ENCODE measurements at regions not wholly inside any gene's neighbourhood (a gene's known extent, or its start where the extent isn't known, plus 50 kb on each side); places are given as distances from the start of the nearest gene placed in this dataset.

DNA sequence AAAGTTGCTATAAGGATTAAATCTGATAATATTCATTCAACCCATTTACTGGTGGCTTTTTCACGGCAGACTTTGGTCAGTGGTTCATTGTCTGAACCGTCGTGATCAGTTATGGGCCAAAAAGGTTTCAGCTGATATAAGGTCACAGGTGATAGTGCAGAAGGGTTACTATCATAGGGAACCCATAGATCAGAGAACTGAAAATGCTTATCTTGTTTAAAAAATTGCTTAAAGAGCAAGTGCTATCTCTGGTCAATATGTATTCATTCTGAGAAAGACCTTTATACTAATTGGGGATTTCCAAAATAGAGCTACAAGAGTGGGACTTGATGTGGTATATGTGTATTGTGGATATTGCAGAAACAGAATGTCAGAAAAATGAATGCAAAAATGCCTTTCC, 147.8 kb upstream of the SEMA3E start:
- H3K9me3 ChIP-seq (replicated peaks; ENCODE audit: low read length), result no peaks in the 10 kb centered on the region
- no peaks in the 10 kb centered on the region for H3K4me1 ChIP-seq (ENCODE audit: control insufficient read depth, insufficient read depth, low read length)
- no peak overlapping the region for H3K4me3 ChIP-seq (ENCODE audit: low read length)
- H3K36me3 ChIP-seq (ENCODE audit: insufficient read depth, low read length), result no peaks in the 10 kb centered on the region
- H3K27me3 ChIP-seq (ENCODE audit: control insufficient read depth, insufficient read depth, low read length), result peaks cover 3% of the 10 kb centered on the region
- H3K9ac ChIP-seq (ENCODE audit: low read depth, low read length), result no peak overlapping the region
- H3K4me2 ChIP-seq (ENCODE audit: low read length), result no peak overlapping the region

DNA sequence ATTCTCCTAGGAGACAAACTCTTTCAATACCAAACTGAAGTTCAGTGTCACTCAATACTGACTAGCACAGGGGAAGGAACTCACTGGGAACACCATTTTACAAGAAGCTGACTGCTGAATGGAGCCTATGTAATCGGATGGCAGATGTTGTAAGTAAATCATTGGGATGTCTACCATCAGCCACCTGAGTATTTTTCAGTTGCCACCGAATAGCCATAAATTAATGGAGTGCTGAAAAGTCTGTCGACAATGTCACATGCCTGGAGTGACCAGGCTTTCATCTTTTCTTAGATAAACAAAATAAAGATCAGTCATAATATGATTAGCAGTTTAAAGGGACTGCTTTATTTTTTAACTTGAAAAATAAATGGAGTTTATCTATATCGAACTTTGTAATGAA, 145.9 kb upstream of the SEMA3E start:
- H3K4me3 ChIP-seq (ENCODE audit: low read length), result no peak overlapping the region
- no peak overlapping the region for H3K9ac ChIP-seq (ENCODE audit: low read depth, low read length)
- no peak overlapping the region for H3K4me2 ChIP-seq (ENCODE audit: low read length)
- no peaks in the 10 kb centered on the region for H3K36me3 ChIP-seq (ENCODE audit: insufficient read depth, low read length)
- H3K27me3 ChIP-seq (ENCODE audit: control insufficient read depth, insufficient read depth, low read length), result peaks cover 3% of the 10 kb centered on the region
- H3K4me1 ChIP-seq (ENCODE audit: control insufficient read depth, insufficient read depth, low read length), result no peaks in the 10 kb centered on the region
- H3K9me3 ChIP-seq (replicated peaks; ENCODE audit: low read length), result no peaks in the 10 kb centered on the region

DNA sequence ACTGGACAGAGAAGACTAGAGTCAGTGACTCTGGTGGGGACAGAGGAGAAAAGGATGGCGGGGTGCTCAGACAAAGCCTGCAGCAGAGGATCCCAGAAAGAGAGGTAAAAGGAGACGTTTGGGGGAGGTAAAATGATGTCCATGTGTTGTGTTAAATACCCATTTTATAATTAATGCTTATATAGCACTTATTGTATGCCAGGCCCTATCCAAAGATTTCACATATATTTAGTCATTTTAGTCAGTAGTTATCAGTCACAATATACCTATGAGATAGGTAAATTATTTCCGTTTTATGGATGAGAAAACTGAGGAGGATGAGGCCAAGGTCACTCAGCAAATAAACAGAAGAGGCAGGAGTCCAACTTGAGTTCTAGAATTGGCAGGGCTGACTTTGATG, 144.6 kb upstream of the SEMA3E start:
- H3K27me3 ChIP-seq (ENCODE audit: control insufficient read depth, insufficient read depth, low read length), result peaks cover 3% of the 10 kb centered on the region
- H3K4me1 ChIP-seq (ENCODE audit: control insufficient read depth, insufficient read depth, low read length), result no peaks in the 10 kb centered on the region
- H3K9me3 ChIP-seq (replicated peaks; ENCODE audit: low read length), result no peaks in the 10 kb centered on the region

DNA sequence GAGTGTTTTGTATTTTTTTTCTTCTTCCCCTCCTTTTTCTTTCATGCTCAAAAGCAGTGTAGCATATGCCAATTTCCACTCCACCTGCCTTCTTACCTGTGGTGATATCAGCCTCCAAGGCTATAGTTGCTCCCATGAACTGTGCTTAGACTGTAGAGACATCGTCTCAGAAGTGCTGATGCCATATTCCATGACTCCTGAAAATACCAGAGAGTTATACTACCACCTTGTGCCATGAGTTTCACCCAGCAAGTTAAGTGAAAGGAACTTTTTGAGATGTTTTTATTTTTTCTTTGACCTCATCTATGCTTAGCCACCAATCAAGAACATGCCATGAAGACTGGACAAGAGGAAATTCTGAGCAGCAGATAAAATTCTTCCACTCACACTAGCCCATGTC, 142.8 kb upstream of the SEMA3E start:
- Histone ChIP-seq H3K27me3 (ENCODE audit: control insufficient read depth, insufficient read depth, low read length) (peaks cover 3% of the 10 kb centered on the region), H3K9ac (ENCODE audit: low read depth, low read length) (no peak overlapping the region), H3K4me3 (ENCODE audit: low read length) (no peak overlapping the region), H3K4me1 (ENCODE audit: control insufficient read depth, insufficient read depth, low read length) (no peaks in the 10 kb centered on the region), H3K4me2 (ENCODE audit: low read length) (no peak overlapping the region), H3K9me3 (replicated peaks; ENCODE audit: low read length) (no peaks in the 10 kb centered on the region), H3K36me3 (ENCODE audit: insufficient read depth, low read length) (no peaks in the 10 kb centered on the region)

More for the DNA sequence above, 144.6 kb upstream of the SEMA3E start:
- Histone ChIP-seq H3K9ac (ENCODE audit: low read depth, low read length) (no peak overlapping the region), H3K4me3 (ENCODE audit: low read length) (no peak overlapping the region), H3K4me2 (ENCODE audit: low read length) (no peak overlapping the region), H3K36me3 (ENCODE audit: insufficient read depth, low read length) (no peaks in the 10 kb centered on the region)

DNA sequence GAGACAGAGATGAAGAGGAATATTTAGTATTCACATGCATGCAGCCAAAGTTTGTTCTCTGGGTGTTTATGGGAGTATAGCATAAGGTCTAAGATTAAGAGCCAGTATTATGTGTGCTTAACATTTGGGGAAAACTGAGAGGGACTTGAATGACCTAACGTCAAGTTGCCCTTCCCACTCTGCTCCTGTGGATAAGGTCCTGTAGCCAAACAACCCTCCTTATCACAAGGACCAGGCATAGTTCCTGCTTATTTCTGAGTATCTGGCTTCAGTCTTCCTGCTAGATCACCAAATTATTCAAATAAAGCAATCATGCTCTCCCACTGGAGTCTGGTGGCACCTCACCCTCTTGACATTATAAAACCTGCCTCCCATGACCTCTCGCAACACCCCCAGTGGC, 137.9 kb upstream of the SEMA3E start:
- Histone ChIP-seq H3K9ac (ENCODE audit: low read depth, low read length) (no peak overlapping the region), H3K4me3 (ENCODE audit: low read length) (no peak overlapping the region), H3K4me2 (ENCODE audit: low read length) (no peak overlapping the region), H3K36me3 (ENCODE audit: insufficient read depth, low read length) (no peaks in the 10 kb centered on the region), H3K4me1 (ENCODE audit: control insufficient read depth, insufficient read depth, low read length) (no peaks in the 10 kb centered on the region), H3K27me3 (ENCODE audit: control insufficient read depth, insufficient read depth, low read length) (no peaks in the 10 kb centered on the region), H3K9me3 (replicated peaks; ENCODE audit: low read length) (no peaks in the 10 kb centered on the region)

DNA sequence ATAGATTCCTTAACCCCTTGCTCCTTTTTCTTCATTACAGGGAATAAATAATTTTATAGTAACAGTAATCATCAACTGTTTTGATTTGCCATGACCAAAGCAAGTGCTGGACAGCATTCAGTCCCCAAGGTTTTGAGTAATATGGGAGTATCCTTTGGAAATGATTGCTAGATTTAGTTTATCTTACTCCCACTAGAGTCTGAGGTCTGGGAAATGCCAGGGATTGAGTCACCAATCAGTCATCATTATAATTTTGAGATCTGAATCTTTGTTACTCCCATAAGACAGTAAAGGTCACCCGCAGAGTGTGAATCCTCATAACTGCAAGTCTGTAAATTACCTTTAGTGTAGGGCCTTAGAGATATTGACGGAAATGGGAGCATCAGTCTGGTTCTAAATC, 133.7 kb upstream of the SEMA3E start:
- Histone ChIP-seq H3K27me3 (ENCODE audit: control insufficient read depth, insufficient read depth, low read length) (peaks cover 5% of the 10 kb centered on the region), H3K9me3 (replicated peaks; ENCODE audit: low read length) (no peaks in the 10 kb centered on the region), H3K36me3 (ENCODE audit: insufficient read depth, low read length) (no peaks in the 10 kb centered on the region), H3K4me2 (ENCODE audit: low read length) (no peak overlapping the region), H3K4me1 (ENCODE audit: control insufficient read depth, insufficient read depth, low read length) (no peaks in the 10 kb centered on the region), H3K4me3 (ENCODE audit: low read length) (no peak overlapping the region), H3K9ac (ENCODE audit: low read depth, low read length) (no peak overlapping the region)

DNA sequence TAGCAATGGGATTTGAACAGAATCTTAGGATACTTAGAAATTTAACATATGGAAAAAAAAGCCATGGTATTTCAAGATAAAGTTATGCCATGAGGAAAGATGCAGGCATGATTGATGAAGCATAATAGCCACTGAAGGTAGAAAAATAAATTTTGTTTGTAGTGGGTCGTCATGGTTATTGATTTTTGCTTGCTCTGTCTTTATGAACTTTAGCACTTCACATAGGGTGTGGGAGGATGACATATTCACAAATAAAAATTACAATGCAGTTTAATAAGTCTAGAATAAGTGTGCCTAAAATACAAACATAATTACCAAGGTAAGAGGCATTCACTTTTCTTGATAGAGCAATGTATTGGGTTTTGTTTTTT, 129.1 kb upstream of the SEMA3E start:
- H3K4me3 ChIP-seq (ENCODE audit: low read length), result no peak overlapping the region
- H3K9ac ChIP-seq (ENCODE audit: low read depth, low read length), result no peak overlapping the region
- H3K9me3 ChIP-seq (replicated peaks; ENCODE audit: low read length), result no peaks in the 10 kb centered on the region
- no peaks in the 10 kb centered on the region for H3K4me1 ChIP-seq (ENCODE audit: control insufficient read depth, insufficient read depth, low read length)
- H3K27me3 ChIP-seq (ENCODE audit: control insufficient read depth, insufficient read depth, low read length), result peaks cover 5% of the 10 kb centered on the region
- no peaks in the 10 kb centered on the region for H3K36me3 ChIP-seq (ENCODE audit: insufficient read depth, low read length)
- H3K4me2 ChIP-seq (ENCODE audit: low read length), result no peak overlapping the region

DNA sequence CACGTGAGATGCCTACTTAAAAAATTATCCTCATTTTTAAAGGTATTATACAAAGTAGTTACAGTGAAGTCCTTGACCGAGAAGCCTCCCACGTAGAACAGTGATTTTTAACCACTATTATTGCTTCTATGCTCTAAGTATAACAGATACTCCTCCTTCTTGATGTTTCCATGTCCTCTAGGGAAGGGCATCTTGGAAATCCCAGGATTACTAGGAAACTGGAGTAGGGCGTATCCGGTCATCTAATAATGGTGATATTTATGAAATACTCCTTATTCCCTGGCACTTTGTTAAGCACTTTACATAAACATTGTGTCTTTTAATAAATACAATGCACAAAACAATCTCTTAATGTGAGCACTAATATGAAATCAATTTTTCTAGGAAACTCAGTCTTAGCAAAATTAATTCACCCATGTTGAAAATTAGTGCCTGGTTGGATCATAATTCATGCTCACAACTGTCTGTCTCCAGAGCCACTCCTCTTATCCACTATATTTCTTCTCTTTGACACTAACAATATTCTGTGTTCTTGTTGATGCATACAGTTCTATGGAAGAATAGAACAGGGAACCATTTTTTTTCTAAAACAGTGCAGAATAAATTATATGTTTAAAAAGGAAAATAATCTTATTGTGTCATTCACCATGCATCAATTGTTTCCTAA, 128.6 kb upstream of the SEMA3E start:
- Histone ChIP-seq H3K4me1 (ENCODE audit: control insufficient read depth, insufficient read depth, low read length) (no peaks in the 10 kb centered on the region), H3K9ac (ENCODE audit: low read depth, low read length) (no peak overlapping the region), H3K9me3 (replicated peaks; ENCODE audit: low read length) (no peaks in the 10 kb centered on the region), H3K4me2 (ENCODE audit: low read length) (no peak overlapping the region), H3K4me3 (ENCODE audit: low read length) (no peak overlapping the region), H3K27me3 (ENCODE audit: control insufficient read depth, insufficient read depth, low read length) (peaks cover 5% of the 10 kb centered on the region), H3K36me3 (ENCODE audit: insufficient read depth, low read length) (no peaks in the 10 kb centered on the region)

DNA sequence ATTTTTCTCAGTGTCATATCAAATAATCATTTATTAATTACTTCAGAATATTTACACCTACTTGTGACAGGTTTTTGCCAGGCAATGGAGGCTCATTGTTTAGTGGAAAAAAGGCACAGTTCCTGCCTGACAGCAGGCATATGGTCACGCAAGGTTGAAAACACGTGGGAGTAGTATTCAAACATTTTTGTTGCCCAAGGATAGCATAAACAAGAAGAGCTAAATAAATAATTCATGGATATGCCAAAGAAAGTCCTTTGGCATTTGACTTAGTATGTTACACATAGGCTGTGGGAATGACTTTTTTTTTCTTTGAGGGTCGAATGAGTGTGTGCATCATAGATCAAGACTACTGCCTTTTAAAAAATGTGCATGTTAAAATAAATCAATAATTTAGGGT, 120.5 kb upstream of the SEMA3E start:
- Histone ChIP-seq H3K36me3 (ENCODE audit: insufficient read depth, low read length) (no peaks in the 10 kb centered on the region), H3K4me2 (ENCODE audit: low read length) (no peak overlapping the region), H3K4me3 (ENCODE audit: low read length) (no peak overlapping the region), H3K4me1 (ENCODE audit: control insufficient read depth, insufficient read depth, low read length) (no peaks in the 10 kb centered on the region), H3K9ac (ENCODE audit: low read depth, low read length) (no peak overlapping the region), H3K27me3 (ENCODE audit: control insufficient read depth, insufficient read depth, low read length) (no peaks in the 10 kb centered on the region), H3K9me3 (replicated peaks; ENCODE audit: low read length) (no peaks in the 10 kb centered on the region)

DNA sequence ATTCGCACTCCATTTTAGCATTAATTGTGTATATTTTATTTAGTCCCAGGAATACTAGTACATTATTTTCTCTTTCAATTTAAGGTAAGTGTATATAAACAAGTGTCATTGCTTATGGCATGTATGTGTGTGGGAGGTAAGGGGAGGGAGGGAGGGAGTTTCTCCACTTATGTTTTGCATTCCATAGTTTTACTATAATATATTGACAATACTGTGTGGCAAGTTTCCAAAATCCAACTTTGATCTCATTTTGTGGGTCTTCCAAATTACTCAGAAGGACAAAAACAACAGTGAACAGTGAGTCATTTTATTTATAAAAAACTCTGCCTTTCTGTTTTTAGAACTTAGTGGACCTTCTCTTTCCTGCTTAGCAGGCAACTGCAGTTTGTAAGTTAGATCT, 102.3 kb upstream of the SEMA3E start:
- no peaks in the 10 kb centered on the region for H3K9me3 ChIP-seq (replicated peaks; ENCODE audit: low read length)
- no peak overlapping the region for H3K4me3 ChIP-seq (ENCODE audit: low read length)
- H3K9ac ChIP-seq (ENCODE audit: low read depth, low read length), result no peak overlapping the region
- H3K4me1 ChIP-seq (ENCODE audit: control insufficient read depth, insufficient read depth, low read length), result no peaks in the 10 kb centered on the region
- H3K36me3 ChIP-seq (ENCODE audit: insufficient read depth, low read length), result no peaks in the 10 kb centered on the region
- no peaks in the 10 kb centered on the region for H3K27me3 ChIP-seq (ENCODE audit: control insufficient read depth, insufficient read depth, low read length)
- no peak overlapping the region for H3K4me2 ChIP-seq (ENCODE audit: low read length)

DNA sequence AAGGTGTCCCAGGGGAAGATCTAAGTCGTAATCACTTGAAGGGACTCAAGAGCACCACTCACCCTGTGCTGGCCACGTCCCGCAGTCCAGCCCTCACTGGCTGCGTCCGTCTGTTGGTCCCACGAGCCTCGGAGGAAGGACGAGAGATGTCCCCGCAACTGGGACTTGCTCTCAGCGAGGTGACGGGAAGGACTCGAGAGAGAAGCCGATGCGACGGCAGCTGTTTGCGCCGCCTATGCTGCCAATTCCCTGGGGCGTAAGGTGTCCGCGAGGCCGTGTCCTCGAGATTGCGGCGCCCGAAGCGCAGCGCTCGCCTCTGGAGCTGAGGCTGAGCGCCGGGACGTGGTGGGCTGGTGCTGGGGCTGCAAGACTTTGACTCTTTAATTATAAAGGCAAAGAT, 100.6 kb upstream of the SEMA3E start:
- Histone ChIP-seq H3K4me1 (ENCODE audit: control insufficient read depth, insufficient read depth, low read length) (no peaks in the 10 kb centered on the region), H3K36me3 (ENCODE audit: insufficient read depth, low read length) (no peaks in the 10 kb centered on the region), H3K9ac (ENCODE audit: low read depth, low read length) (no peak overlapping the region), H3K27me3 (ENCODE audit: control insufficient read depth, insufficient read depth, low read length) (no peaks in the 10 kb centered on the region), H3K4me3 (ENCODE audit: low read length) (no peak overlapping the region), H3K4me2 (ENCODE audit: low read length) (no peak overlapping the region), H3K9me3 (replicated peaks; ENCODE audit: low read length) (no peaks in the 10 kb centered on the region)

DNA sequence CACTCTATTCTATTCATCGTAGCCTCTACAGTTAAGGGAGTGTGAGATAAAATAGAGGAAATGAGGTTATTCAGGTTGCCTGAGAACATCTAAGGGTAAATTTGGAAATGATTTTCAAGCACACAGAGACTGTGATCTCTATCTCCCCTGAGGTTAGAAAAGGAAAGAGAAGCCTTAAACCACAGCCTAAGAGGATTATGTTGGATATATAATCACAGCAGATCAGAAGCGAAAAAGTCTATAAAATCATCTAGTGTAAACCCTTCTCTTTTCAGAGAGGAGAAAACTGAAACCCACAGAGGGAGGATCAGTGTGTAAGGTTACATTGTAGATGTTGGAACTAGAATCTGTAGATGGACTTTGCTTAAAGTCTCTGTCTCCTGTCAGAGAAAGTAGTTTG, 90.6 kb upstream of the SEMA3E start:
- no peaks in the 10 kb centered on the region for H3K9me3 ChIP-seq (replicated peaks; ENCODE audit: low read length)
- no peaks in the 10 kb centered on the region for H3K36me3 ChIP-seq (ENCODE audit: insufficient read depth, low read length)
- no peak overlapping the region for H3K4me3 ChIP-seq (ENCODE audit: low read length)
- no peak overlapping the region for H3K4me2 ChIP-seq (ENCODE audit: low read length)
- H3K27me3 ChIP-seq (ENCODE audit: control insufficient read depth, insufficient read depth, low read length), result peaks cover 11% of the 10 kb centered on the region
- no peaks in the 10 kb centered on the region for H3K4me1 ChIP-seq (ENCODE audit: control insufficient read depth, insufficient read depth, low read length)
- no peak overlapping the region for H3K9ac ChIP-seq (ENCODE audit: low read depth, low read length)
